GM18508 (cell line): ENCODE measurements at regions not wholly inside any gene's neighbourhood (a gene's known extent, or its start where the extent isn't known, plus 50 kb on each side); places are given as distances from the start of the nearest gene placed in this dataset.
"Not testable (repeated sequence)": the region's sequence is repeated elsewhere in the genome, so short reads cannot be mapped to it uniquely, and the experiment has no call there.

Source experiments
- ATAC-seq: cut with Tn5 transposase; IDR thresholded peaks from one replicate; pipeline ENCODE4 v1.9.1; 2021; ENCODE audit warnings: moderate number of reproducible peaks; ENCODE audit not compliant: insufficient read depth, unreplicated experiment

DNA sequence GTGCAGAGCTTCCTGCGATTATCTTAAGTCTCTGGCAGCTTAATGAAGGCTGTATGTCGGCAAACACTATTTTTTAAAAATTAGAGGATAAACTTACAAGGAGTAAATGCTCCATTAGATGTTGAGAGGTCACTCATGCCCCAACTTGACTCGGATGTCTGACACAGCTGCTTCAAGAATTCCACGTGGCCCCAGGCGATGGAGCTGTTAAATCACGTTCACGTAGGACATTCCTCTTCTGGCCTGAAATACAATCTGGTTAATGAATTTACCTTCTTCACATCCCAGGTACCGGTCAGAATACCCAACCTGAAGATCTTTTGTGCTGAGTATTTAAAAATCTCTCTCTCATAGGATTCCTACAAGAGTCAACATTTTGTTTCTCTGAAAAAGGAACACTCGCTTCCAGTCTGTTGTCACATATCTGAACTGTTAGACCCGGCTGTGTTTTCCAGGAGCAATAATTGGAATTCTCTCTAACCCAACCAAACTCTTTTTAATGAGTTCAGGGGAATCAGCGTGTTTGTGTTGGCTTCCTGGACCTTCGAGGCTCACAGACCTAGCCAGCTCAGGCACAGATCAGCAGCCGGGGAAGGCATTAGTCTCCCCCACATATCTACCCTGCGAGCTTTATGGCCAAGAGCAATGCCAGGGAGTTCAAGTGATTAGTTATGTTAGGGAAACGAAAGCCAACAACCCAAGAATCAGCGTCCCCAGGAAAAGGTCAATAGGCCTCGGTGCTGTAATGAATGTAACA, 284.9 kb downstream of the FGFR2 start:
- no peak for ATAC-seq

DNA sequence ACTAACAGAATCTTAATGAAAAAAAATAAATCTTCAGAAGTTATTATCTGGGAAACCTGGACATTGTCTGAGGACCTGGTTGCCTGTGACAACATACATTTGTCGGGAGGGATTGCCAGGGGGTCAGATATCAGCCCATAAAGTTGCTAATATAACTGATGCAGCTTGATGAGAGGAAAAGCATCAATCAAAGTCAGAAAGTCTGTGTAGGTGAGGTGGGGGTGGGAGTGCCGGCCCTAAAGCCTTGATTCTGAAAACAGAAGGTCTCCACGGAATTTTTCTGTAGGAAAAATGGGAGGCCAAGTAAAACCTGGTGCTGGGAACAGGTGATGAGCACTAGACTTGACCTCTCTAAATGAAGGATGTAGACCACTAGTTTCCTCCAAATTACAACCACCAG, 281.8 kb downstream of the FGFR2 start:
- ATAC-seq = no peak

- ATAC-seq = no peak
Observed at GRCh38 chr10:121317374-121317773, 280.9 kb downstream of the FGFR2 start.

- no peak for ATAC-seq
Observed at GRCh38 chr10:121322046-121322445, 276.2 kb downstream of the FGFR2 start.

- no peak for ATAC-seq
Observed at GRCh38 chr10:121322776-121323175, 275.5 kb downstream of the FGFR2 start.

- no peak for ATAC-seq
Observed at GRCh38 chr10:121323443-121323842, 274.8 kb downstream of the FGFR2 start.

GRCh38 chr10:121324678-121325213, 273.5 kb downstream of the FGFR2 start:
- no peak for ATAC-seq

GRCh38 chr10:121325490-121326231, 272.6 kb downstream of the FGFR2 start:
- no peak for ATAC-seq

GRCh38 chr10:121326905-121327304, 271.3 kb downstream of the FGFR2 start:
- ATAC-seq = no peak

DNA sequence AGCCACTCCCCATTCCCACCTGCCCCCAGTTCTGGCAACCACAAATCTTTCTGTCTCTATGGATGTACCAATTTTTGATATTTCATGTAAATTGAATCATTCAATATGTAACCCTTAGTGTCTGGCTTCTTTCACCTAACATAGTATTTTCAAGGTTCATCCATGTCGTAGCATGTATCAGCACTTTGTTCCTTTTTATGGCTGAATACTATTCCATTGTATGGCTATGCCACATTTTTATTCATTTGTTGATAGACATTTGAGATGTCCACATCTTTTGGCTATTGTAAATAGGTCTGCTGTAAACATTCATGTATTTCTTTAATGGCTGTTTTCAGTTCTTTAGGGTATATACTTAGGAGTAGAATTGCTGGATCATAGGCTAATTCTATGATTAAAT, 270.5 kb downstream of the FGFR2 start:
- no peak for ATAC-seq

- not testable (repeated sequence) for ATAC-seq
Observed at GRCh38 chr10:121329631-121330030, 268.6 kb downstream of the FGFR2 start.

- no peak for ATAC-seq
Observed at GRCh38 chr10:121330563-121330962, 267.7 kb downstream of the FGFR2 start.

DNA sequence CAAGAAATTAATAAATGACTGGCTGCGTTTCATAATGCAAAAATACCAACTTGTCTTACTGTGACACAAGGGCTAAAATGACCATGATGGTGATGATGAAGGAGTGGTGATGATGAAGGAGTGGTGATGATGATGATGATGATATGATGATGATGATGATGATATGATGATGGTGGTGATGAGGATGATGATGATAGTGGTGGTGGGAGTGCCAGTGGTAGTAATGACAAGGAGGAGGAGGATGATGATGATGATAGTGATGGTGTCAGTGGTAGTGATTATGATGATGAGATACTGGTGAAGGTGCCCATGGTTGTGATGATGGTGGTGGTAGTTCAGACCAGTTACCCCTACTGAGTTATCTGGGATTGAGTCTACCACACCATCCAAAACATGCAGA, 265.9 kb downstream of the FGFR2 start:
- no peak for ATAC-seq

GRCh38 chr10:121332829-121333765, 265.1 kb downstream of the FGFR2 start:
- no peak for ATAC-seq

DNA sequence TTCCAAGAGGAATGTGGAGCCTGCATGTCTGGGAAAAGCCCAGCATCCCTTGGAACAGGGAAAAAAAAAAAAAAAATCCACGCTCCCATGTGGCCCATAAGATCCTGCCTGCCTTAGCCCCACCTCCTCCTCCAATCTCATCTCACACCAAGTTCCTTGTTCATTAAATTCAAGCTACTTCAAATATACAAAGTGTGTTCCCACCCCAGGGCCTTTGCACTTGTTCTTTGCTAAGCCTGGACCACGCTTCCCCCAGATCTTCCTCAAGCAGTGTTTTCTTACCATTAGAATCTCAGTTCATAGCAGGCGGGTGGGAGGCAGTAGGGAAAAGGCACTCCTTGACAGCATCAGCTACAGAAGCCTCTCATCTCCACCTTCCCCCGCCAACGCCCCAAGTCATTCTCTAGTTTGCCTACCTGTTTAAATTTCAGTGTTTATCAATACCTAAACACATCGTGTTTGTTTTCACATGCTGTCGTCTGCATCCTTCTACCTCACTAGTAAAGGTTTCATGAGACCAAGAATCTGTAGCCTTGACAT, 262.8 kb downstream of the FGFR2 start:
- no peak for ATAC-seq

GRCh38 chr10:121337427-121337826, 260.8 kb downstream of the FGFR2 start:
- no peak for ATAC-seq

GRCh38 chr10:121338206-121338980, 259.9 kb downstream of the FGFR2 start:
- ATAC-seq = no peak

GRCh38 chr10:121339114-121339513, 259.1 kb downstream of the FGFR2 start:
- ATAC-seq = no peak

DNA sequence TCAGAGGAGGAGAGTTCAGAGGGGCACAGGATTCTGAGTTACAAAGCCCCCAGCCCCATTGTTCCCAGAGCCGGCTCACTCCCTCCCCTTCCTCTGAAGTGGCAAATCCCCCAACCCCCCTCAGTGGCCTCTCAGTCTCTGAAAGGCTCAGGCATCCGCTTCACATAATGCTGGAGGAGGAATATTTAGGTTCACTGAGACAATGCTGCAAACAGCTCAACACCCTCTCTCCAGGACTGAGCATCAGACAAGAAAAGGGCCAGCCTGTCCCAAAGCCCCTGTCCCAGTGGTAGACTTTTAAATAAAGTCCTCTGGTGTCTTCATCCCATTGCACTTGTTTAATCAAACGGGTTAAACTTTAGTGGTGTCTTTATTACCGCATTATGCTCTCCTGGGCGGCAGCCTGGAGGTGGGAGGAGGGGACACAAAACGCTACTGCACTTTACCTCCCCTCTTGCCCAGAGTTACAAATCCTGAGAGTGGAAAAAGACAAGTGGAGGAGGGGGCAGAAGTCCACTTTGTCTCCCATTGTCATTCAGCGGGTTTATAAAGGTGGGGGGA, 257.9 kb downstream of the FGFR2 start:
- ATAC-seq = no peak
